ENCODE measurements at regions not wholly inside any gene's neighbourhood (a gene's known extent, or its start where the extent isn't known, plus 50 kb on each side); places are given as distances from the start of the nearest gene placed in this dataset.

GRCh38 chr18:47441914-47442313 is 190.5 kb upstream of the SKOR2 start:
- TF ChIP-seq CTCF (IDR thresholded peaks at IDR 0.05 in 4 of 5, conservative IDR thresholded peaks at IDR 0.05 in 1 of 5) (no peak), POLR2A (IDR thresholded peaks at IDR 0.05) (no peak)

Data from gastrocnemius medialis (tissue), 4 donors.